Retinal pigment epithelial cell (primary cell): ENCODE measurements at regions not wholly inside any gene's neighbourhood (a gene's known extent, or its start where the extent isn't known, plus 50 kb on each side); places are given as distances from the start of the nearest gene placed in this dataset.
A peak's percentile ranks its signal among the peaks of the same experiment; 100 is the strongest.

Source experiments
- DNase-seq: peaks from one replicate; pipeline ENCODE4 v3.0.0-alpha.2; 2010; ENCODE audit warnings: low read depth
- H3K4me3 ChIP-seq: 2 replicates; pipeline ENCODE4 v1.5.1; 2011; ENCODE audit warnings: mild to moderate bottlenecking, low read length, control low read depth, moderate library complexity
- TF ChIP-seq, protein P1 (sequence below): conservative IDR thresholded peaks from 2 replicates; pipeline ENCODE4 v1.5.1; 2011; ENCODE audit warnings: low read depth, low read length, control low read depth, inconsistent platforms

- TF ChIP-seq, protein P1, sequence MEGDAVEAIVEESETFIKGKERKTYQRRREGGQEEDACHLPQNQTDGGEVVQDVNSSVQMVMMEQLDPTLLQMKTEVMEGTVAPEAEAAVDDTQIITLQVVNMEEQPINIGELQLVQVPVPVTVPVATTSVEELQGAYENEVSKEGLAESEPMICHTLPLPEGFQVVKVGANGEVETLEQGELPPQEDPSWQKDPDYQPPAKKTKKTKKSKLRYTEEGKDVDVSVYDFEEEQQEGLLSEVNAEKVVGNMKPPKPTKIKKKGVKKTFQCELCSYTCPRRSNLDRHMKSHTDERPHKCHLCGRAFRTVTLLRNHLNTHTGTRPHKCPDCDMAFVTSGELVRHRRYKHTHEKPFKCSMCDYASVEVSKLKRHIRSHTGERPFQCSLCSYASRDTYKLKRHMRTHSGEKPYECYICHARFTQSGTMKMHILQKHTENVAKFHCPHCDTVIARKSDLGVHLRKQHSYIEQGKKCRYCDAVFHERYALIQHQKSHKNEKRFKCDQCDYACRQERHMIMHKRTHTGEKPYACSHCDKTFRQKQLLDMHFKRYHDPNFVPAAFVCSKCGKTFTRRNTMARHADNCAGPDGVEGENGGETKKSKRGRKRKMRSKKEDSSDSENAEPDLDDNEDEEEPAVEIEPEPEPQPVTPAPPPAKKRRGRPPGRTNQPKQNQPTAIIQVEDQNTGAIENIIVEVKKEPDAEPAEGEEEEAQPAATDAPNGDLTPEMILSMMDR, result no peak
- no peak for DNase-seq
Observed at GRCh38 chr14:34119107-34119858, 168.4 kb upstream of the EGLN3 start.

GRCh38 chr14:34113991-34114390, 163.1 kb upstream of the EGLN3 start:
- H3K4me3 ChIP-seq, result no peak overlapping the region
- TF ChIP-seq, protein P1, result no peak
- no peak for DNase-seq

More at GRCh38 chr14:34119107-34119858, 168.4 kb upstream of the EGLN3 start:
- no peak overlapping the region for H3K4me3 ChIP-seq

DNA sequence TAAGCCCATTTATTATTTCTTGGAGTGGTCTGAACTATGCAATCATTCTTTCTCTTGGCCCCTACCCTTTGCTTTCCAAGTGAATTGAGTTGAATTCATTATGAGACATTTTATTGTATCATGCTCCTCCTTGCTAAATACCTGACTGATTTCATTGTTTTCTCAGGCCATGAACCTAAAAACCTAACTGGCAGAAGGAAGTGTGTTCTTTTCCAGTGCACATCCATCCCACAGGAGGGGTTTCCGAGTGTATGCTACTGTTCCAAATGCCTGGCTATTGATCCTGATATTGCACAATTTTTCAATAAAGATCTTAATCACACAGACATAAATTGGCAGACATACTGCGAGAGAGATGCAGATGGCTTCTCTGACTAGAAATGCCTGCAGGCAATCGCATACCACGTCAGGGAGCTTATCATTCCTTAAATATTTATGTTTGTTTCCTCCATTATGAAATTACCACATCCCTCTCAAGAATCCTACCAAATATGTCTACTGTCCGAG, 162.2 kb upstream of the EGLN3 start:
- H3K4me3 ChIP-seq, result peak overlapping the region; percentile 19
- TF ChIP-seq, protein P1, result no peak
- DNase-seq, result peak; percentile 71

GRCh38 chr14:34111953-34112352, 161.1 kb upstream of the EGLN3 start:
- TF ChIP-seq, protein P1, result no peak

GRCh38 chr14:34111505-34111904, 160.6 kb upstream of the EGLN3 start:
- no peak for DNase-seq
- TF ChIP-seq, protein P1, result no peak
- H3K4me3 ChIP-seq, result no peak overlapping the region

More at GRCh38 chr14:34111953-34112352, 161.1 kb upstream of the EGLN3 start:
- no peak overlapping the region for H3K4me3 ChIP-seq
- no peak for DNase-seq

- TF ChIP-seq, protein P1, result no peak
- DNase-seq, result no peak
- no peak overlapping the region for H3K4me3 ChIP-seq
Observed at GRCh38 chr14:34110531-34110930, 159.7 kb upstream of the EGLN3 start.

- DNase-seq, result no peak
- no peak overlapping the region for H3K4me3 ChIP-seq
- TF ChIP-seq, protein P1, result no peak
Observed at GRCh38 chr14:34107441-34107840, 156.6 kb upstream of the EGLN3 start.
